Coronary artery (tissue), 2 donors: ENCODE measurements at regions not wholly inside any gene's neighbourhood (a gene's known extent, or its start where the extent isn't known, plus 50 kb on each side); places are given as distances from the start of the nearest gene placed in this dataset.

Source experiments
- DNase-seq: peaks from one replicate; pipeline ENCODE4 v3.0.0-alpha.2; 2017; ENCODE audit warnings: low spot score
- H3K27ac ChIP-seq, 2 donors: fragments of 200-600 bp; sonication (generic); one replicate each; pipeline ENCODE4 v1.5.1; 2016 to 2019
- H3K4me3 ChIP-seq: fragments of 200-600 bp; sonication (generic); 2 replicates; pipeline ENCODE4 v1.5.1; 2016; ENCODE audit warnings: mild to moderate bottlenecking, moderate library complexity
- CTCF ChIP-seq: fragments of 200-600 bp; sonication (generic); IDR thresholded peaks from one replicate; pipeline ENCODE4 v1.5.1; 2019; ENCODE audit warnings: antibody characterized with exemption

- H3K27ac ChIP-seq: no peak overlapping the region
- TF ChIP-seq CTCF: no peak
- no peak for DNase-seq
- H3K4me3 ChIP-seq: no peak overlapping the region
These were observed 811.3 kb downstream of the NLGN4X start for GRCh38 chrX:5417381-5417780.

DNA sequence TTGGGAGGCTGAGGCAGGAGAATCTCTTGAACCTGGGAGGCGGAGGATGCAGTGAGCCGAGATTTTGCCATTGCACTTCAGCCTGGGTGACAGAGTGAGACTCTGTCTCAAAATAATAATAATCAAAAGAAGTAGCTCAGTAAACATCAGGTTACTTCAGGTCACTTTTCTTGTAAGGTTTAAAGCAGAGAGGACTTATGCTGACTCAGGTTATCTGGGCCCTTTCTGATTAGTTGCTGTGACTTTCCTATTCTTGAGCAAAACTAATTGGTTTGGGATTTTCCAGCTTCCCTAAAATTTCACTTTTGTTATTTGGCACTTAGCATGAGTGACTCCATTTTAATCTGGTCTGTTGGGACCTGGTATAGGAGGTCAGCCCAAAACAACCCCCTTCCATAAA lies 812.9 kb downstream of the NLGN4X start:
- no peak for DNase-seq
- no peak overlapping the region for H3K4me3 ChIP-seq
- TF ChIP-seq CTCF: no peak
- no peak overlapping the region for H3K27ac ChIP-seq

GRCh38 chrX:5409106-5409505 lies 819.6 kb downstream of the NLGN4X start:
- no peak for TF ChIP-seq CTCF
- Histone ChIP-seq H3K27ac (no peak overlapping the region), H3K4me3 (no peak overlapping the region)
- DNase-seq: no peak

DNA sequence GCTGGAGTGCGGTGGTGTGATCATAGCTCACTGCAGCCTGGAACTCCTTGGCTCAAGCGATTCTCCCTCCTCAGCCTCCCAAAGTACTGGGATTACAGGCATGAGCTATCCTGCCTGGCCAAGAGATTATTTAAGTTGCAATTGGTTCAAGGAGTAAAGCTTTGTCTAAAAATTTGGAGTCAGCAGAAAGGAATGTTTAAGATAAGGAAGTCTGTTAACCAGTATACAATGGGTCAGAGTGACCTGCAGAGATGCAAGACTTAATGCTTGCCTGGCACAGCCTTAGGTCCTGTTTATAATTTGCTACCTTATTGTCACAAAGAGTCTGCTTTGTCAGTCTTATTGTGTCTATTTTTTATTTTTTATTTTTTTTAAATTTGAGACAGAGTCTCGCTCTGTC lies 826.2 kb downstream of the NLGN4X start:
- DNase-seq: no peak
- H3K27ac ChIP-seq: no peak overlapping the region
- no peak overlapping the region for H3K4me3 ChIP-seq
- no peak for TF ChIP-seq CTCF

GRCh38 chrX:5399403-5399802 lies 829.3 kb downstream of the NLGN4X start:
- TF ChIP-seq CTCF: no peak
- no peak for DNase-seq
- Histone ChIP-seq H3K4me3 (no peak overlapping the region), H3K27ac (no peak overlapping the region)

GRCh38 chrX:5397409-5397808 lies 831.3 kb downstream of the NLGN4X start:
- no peak for TF ChIP-seq CTCF
- Histone ChIP-seq H3K4me3 (no peak overlapping the region), H3K27ac (no peak overlapping the region)
- no peak for DNase-seq

GRCh38 chrX:5390376-5390775 lies 838.3 kb downstream of the NLGN4X start:
- Histone ChIP-seq H3K27ac (no peak overlapping the region), H3K4me3 (no peak overlapping the region)
- no peak for TF ChIP-seq CTCF
- no peak for DNase-seq
